ENCODE measurements at regions not wholly inside any gene's neighbourhood (a gene's known extent, or its start where the extent isn't known, plus 50 kb on each side); places are given as distances from the start of the nearest gene placed in this dataset.

- TF ChIP-seq POLR2AphosphoS5 (IDR thresholded peaks at IDR 0.05; ENCODE audit: low read depth, low read length) (no peak), CTCF (IDR thresholded peaks at IDR 0.05; ENCODE audit: control extremely low read depth in 1 of 3, insufficient read depth in 1 of 3, low read depth in 1 of 3, low read length in 3 of 3) (no peak), CBX5 (IDR thresholded peaks at IDR 0.05; ENCODE audit: low read depth, low read length) (no peak), ZNF274 (IDR thresholded peaks at IDR 0.05; ENCODE audit: borderline replicate concordance, extremely low read depth, low read length) (no peak)
These were observed 97.0 kb upstream of the FERD3L start for GRCh38 chr7:19242246-19242645.

All from H1 (cell line).